ENCODE measurements at regions not wholly inside any gene's neighbourhood (a gene's known extent, or its start where the extent isn't known, plus 50 kb on each side); places are given as distances from the start of the nearest gene placed in this dataset.

DNA sequence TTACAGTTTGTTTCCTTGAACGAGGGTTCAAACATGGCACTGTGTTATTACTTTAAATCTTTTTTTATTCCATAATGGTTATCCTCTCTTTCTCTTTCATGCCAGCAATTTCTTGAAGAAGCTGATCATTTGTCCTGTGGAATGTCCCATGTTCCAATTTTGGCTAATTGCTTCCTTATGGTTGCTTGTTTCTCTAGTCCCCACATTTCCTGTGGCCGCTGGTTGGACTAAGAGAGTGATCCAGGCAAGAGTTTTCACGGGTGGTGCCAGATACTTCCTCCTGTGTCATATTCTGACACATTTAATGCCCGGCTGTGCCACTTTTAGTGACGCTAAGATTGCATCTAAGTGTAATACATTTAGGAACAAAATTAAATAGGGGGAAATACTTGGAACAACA, 83.8 kb upstream of the FAM169A start:
- Histone ChIP-seq H3K4me1 (peaks cover 0 to 13% (median 0%) of the 10 kb centered on the region in 10 experiments; a peak in 5 of 20 replicates), H3K9me3 (replicated peaks in 1 of 11) (no peaks in the 10 kb centered on the region), H3K27ac (no peak overlapping the region), H3K9ac (no peak overlapping the region), H3K27me3 (no peaks in the 10 kb centered on the region), H3K4me2 (no peak overlapping the region), H3K36me3 (no peaks in the 10 kb centered on the region), H4K20me1 (no peaks in the 10 kb centered on the region), H3K4me3 (no peak overlapping the region)
- no peak for TF ChIP-seq Cebpa-rat (IDR thresholded peaks at IDR 0.05)

DNA sequence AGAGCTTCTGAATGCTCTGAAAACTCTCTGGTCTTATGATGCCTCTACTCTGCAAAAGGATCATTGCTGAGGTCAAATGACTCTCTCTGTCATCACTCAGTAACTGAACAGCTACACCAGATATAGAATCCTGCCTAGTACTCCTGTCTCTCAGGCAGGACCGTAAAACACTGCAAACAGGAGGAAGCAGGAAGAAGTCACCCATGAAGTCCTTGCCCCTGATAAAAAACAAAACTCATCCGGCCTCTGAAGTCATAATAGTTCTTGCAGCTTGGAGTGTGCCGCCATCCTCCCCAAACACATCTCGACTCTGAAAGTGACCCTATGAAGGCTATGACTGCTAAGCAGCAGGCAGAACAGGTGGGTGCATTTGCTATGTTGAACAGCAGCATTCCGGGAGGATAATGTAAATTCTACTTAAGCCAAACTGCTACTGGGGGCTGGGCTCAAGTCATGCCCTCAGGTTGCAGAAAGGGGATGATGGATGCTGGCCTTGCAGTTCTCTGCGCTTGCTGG, 81.9 kb upstream of the FAM169A start:
- no peaks in the 10 kb centered on the region for H3K9me3 ChIP-seq (replicated peaks in 1 of 11)
- H3K9ac ChIP-seq, result no peak overlapping the region
- H3K4me1 ChIP-seq, result no peaks in the 10 kb centered on the region
- H3K4me2 ChIP-seq, result no peak overlapping the region
- H3K27me3 ChIP-seq, result no peaks in the 10 kb centered on the region
- no peaks in the 10 kb centered on the region for H4K20me1 ChIP-seq
- H3K27ac ChIP-seq, result no peak overlapping the region
- H3K36me3 ChIP-seq, result no peaks in the 10 kb centered on the region
- H3K4me3 ChIP-seq, result no peak overlapping the region
- no peak for TF ChIP-seq Cebpa-rat (IDR thresholded peaks at IDR 0.05)

DNA sequence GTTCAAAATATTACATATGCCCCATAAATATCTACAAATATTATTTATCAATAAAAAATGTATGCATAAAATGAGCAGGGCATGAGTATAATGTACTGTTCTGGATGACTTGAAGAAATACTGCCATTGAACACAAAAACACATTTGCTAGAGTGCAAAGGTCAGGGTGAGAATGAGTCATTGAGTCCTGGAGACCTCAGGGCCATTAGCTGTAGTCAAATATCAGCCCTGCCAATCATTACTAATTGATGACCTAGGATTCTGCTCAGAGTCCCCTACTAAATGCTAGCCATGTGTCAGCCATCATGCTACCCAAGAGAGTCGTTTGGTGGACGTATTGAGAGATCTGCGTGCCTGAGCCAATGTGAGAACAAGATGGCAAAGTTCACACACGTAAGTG, 80.3 kb upstream of the FAM169A start:
- Histone ChIP-seq H3K27ac (no peak overlapping the region), H3K27me3 (no peaks in the 10 kb centered on the region), H3K9ac (no peak overlapping the region), H3K4me1 (no peaks in the 10 kb centered on the region), H4K20me1 (no peaks in the 10 kb centered on the region), H3K9me3 (replicated peaks in 1 of 11) (no peaks in the 10 kb centered on the region), H3K4me2 (no peak overlapping the region), H3K36me3 (no peaks in the 10 kb centered on the region), H3K4me3 (no peak overlapping the region)
- no peak for TF ChIP-seq Cebpa-rat (IDR thresholded peaks at IDR 0.05)

DNA sequence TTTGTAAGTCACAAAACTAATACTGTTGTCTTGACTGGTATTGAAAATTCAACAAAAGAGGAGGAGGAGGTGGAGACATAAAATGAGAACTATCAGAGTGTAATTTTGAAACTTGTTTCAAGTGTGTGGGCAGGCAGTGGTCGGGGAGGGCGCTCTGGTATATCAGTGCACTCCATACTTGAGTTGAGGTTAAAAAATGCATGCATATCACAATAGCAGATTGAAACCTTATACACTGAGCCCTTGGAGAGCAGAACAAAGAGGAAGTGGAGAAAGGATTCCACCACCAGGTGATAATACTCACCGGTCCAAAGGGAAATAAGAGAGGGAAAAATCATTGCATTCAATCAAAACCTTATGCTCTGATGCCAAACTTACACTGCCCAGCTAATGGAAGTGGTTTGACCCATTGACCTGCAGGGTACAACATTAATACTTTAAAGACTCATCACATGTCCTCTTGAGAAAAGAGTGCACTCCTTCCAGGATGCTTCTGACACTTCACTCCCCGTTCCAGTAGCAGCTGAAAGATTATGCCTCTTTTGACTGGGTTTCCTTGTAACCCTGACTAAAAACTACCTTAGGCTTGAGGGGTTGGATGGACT, 79.5 kb upstream of the FAM169A start:
- no peak overlapping the region for H3K4me2 ChIP-seq
- no peaks in the 10 kb centered on the region for H3K36me3 ChIP-seq
- no peak overlapping the region for H3K27ac ChIP-seq
- H3K9me3 ChIP-seq (replicated peaks in 1 of 11), result no peaks in the 10 kb centered on the region
- H3K9ac ChIP-seq, result no peak overlapping the region
- no peaks in the 10 kb centered on the region for H3K4me1 ChIP-seq
- no peaks in the 10 kb centered on the region for H4K20me1 ChIP-seq
- no peaks in the 10 kb centered on the region for H3K27me3 ChIP-seq
- TF ChIP-seq Cebpa-rat (IDR thresholded peaks at IDR 0.05), result no peak
- H3K4me3 ChIP-seq, result no peak overlapping the region

DNA sequence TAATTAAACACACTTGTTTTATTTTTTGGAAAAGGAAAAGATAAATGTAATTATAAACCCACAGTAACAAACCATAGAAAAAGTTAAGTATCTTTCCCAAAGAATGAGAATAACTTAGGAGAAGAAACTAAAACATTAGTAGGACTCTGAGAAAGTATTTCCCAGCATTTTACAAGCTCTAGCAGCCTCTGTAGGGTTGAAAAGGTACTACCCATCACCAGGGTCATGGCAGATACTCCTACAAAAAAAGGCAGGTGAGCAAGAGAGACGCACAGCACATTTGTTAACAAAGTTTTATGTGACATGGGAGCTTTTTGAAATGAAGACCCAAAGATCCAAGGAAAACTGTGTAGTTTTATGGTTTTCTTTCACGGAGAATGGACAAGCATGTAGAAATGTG, 77.7 kb upstream of the FAM169A start:
- TF ChIP-seq Cebpa-rat (IDR thresholded peaks at IDR 0.05), result no peak
- H3K9ac ChIP-seq, result no peak overlapping the region
- H3K27ac ChIP-seq, result no peak overlapping the region
- no peaks in the 10 kb centered on the region for H4K20me1 ChIP-seq
- H3K4me3 ChIP-seq, result no peak overlapping the region
- no peaks in the 10 kb centered on the region for H3K4me1 ChIP-seq
- H3K27me3 ChIP-seq, result no peaks in the 10 kb centered on the region
- H3K36me3 ChIP-seq, result no peaks in the 10 kb centered on the region
- no peak overlapping the region for H3K4me2 ChIP-seq
- no peaks in the 10 kb centered on the region for H3K9me3 ChIP-seq (replicated peaks in 1 of 11)

DNA sequence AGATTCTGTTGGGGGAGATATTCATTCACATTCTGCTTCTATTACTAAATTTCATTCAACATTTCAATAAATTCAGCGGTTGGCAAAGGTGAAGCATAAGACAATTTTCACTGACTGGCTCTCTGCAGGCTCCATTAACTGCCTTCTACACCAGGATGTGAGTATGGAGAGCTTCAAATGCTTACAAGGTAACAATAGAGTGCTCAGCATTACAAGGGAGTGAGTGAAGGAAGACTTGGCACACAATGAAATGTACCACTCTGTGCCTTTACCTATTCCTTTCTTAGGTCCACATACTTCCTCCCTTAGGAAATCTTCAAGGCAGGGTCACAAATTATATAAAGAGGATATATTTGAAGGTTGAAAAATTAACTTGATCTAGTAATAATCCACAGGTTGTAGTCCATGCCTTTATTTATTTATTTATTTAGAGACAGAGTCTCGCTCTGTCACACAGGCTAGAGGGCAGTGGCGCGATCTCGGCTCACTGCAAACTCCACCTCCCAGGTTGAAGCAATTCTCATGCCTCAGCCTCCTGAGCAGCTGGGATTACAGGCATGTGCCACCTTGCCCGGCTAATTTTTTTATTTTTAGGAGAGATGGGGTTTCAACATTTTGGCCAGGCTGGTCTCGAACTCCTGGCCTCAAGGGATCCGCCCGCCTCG, 76.6 kb upstream of the FAM169A start:
- Histone ChIP-seq H4K20me1 (no peaks in the 10 kb centered on the region), H3K4me1 (peaks cover 0 to 8% (median 0%) of the 10 kb centered on the region in 10 experiments; a peak in 7 of 20 replicates), H3K27ac (no peak overlapping the region), H3K4me3 (no peak overlapping the region), H3K36me3 (no peaks in the 10 kb centered on the region), H3K9ac (no peak overlapping the region), H3K9me3 (replicated peaks in 1 of 11) (no peaks in the 10 kb centered on the region), H3K4me2 (no peak overlapping the region), H3K27me3 (no peaks in the 10 kb centered on the region)
- TF ChIP-seq Cebpa-rat (IDR thresholded peaks at IDR 0.05), result no peak

DNA sequence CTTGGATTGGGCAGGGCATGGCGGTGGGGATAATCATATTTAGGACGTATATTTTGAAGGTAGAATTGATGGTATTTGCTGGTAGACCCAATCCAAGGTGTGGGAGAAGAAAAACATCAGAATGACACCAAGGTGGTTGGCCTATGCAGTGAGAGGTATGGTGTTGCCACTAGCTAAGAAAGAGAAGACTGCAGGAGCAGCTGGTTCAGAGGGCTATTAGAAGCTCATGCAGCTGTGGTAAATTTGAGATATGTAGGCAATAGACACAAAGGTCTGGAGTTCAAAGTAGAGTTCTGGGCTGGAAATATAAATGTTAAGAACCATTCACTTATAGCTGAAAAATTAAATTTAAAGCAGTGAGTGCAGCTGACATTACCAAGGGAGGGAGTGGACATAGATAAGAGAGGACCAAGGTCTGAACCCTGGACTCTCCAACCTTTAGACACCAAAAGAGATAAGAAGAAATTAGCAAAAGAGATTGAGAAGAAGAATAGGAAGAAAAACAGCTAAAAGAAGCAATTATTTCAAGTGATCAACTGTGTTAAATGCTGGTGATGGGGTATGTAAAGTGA, 74.7 kb upstream of the FAM169A start:
- Histone ChIP-seq H3K9ac (no peak overlapping the region), H3K27me3 (no peaks in the 10 kb centered on the region), H3K4me1 (peaks cover 0 to 11% (median 0%) of the 10 kb centered on the region in 10 experiments; a peak in 7 of 20 replicates), H3K9me3 (replicated peaks in 1 of 11) (no peaks in the 10 kb centered on the region), H3K36me3 (no peaks in the 10 kb centered on the region), H4K20me1 (no peaks in the 10 kb centered on the region), H3K27ac (no peak overlapping the region), H3K4me3 (no peak overlapping the region), H3K4me2 (no peak overlapping the region)
- TF ChIP-seq Cebpa-rat (IDR thresholded peaks at IDR 0.05), result no peak

DNA sequence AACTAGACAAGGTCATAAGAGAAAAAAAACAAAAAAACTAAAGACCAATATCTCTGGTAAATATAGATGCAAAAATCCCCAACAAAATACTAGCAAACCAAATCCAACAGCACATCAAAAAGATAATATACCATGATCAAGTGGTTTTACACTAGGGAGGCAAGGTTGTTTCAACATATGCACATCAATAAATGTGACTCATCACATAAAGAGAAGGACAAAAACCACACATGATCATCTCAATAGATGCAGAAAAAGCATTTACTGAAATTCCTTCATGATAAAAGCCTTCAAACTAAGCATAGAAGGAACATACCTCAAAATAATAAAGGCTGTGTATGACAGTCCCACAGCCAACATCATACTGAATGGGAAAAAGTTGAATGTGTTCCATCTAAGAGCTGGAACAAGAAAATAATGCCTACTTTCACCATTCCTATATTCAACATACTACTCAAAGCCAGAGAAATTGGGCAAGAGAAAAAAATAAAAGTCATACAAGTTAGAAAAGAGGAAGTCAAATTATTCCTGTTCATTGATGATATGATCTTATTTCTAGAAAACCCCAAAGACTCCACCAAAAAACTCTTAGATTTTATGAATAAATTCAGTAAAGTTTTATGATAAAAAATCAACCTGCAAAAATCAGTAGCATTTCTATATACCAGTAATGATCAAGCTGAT, 72.2 kb upstream of the FAM169A start:
- H3K9me3 ChIP-seq (replicated peaks in 1 of 11), result no peaks in the 10 kb centered on the region
- peak overlapping the region in 2 of 11 experiments; percentile 28 to 46; a peak in 4 of 22 replicates for H3K27ac ChIP-seq
- H3K4me1 ChIP-seq, result peaks cover 0 to 25% (median 0%) of the 10 kb centered on the region in 10 experiments; a peak in 7 of 20 replicates
- no peak overlapping the region for H3K9ac ChIP-seq
- no peaks in the 10 kb centered on the region for H3K36me3 ChIP-seq
- no peaks in the 10 kb centered on the region for H4K20me1 ChIP-seq
- H3K4me3 ChIP-seq, result no peak overlapping the region
- TF ChIP-seq Cebpa-rat (IDR thresholded peaks at IDR 0.05), result no peak
- H3K4me2 ChIP-seq, result peak overlapping the region in 4 of 11 experiments; percentile 15 to 45 (median 30); a peak in 4 of 22 replicates
- no peaks in the 10 kb centered on the region for H3K27me3 ChIP-seq

DNA sequence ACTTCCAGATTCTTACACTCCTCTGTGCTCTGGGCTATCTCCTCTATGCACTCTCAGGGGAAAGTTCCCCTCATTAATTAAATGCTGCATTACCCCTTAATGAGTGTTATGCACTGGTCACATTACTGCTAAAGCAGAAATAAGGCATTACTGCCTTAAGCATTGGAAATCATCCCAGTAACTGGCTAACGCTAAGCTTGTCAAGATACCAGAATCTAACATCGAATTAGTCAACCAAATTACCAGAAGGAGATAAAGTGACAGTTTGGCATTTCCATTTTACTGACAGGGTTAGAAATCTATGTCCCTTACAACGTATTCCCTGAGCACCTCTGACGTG, 69.5 kb upstream of the FAM169A start:
- Histone ChIP-seq H3K9me3 (replicated peaks in 1 of 11) (no peaks in the 10 kb centered on the region), H3K4me3 (no peak overlapping the region), H3K4me2 (peak overlapping the region in 2 of 11 experiments; percentile 32 to 41; a peak in 1 of 22 replicates), H3K4me1 (peaks cover 0 to 25% (median 0%) of the 10 kb centered on the region in 10 experiments; a peak in 7 of 20 replicates), H4K20me1 (no peaks in the 10 kb centered on the region), H3K27ac (peak overlapping the region in 1 of 11 experiments; percentile 42; a peak in 1 of 22 replicates), H3K9ac (no peak overlapping the region), H3K36me3 (no peaks in the 10 kb centered on the region), H3K27me3 (no peaks in the 10 kb centered on the region)
- no peak for TF ChIP-seq Cebpa-rat (IDR thresholded peaks at IDR 0.05)
